ENCODE measurements at regions not wholly inside any gene's neighbourhood (a gene's known extent, or its start where the extent isn't known, plus 50 kb on each side); places are given as distances from the start of the nearest gene placed in this dataset.

DNA sequence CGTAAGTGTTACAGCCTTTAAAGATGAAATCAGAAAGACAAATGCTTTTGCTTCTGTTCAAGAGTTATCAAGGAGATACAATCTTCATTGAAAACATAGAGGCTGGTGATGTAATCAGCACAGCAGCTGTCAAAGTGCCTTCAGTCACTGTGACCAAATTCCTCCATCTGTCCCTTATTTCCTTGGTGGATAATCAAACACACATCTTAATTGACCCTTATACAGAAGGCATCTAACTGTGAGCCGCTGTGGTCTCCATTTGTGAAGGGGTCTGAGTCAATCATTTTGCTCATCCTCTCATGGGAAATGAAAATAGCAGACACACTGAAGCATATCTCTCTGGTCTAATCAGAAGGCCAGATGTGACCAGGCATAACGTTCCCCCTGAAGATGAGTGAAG is 130.1 kb upstream of the TLR4 start:
- no peaks in the 10 kb centered on the region for H3K4me1 ChIP-seq
- no peak overlapping the region for H3K4me2 ChIP-seq
- POLR2A ChIA-PET: no interaction called here
- no peak overlapping the region for H3K4me3 ChIP-seq
- CTCF ChIA-PET: no interaction called here
- H3K27ac ChIP-seq: no peak overlapping the region
- H3K9me3 ChIP-seq: no peaks in the 10 kb centered on the region
- DNase-seq (ENCODE audit: low read depth in 1 of 2, low spot score in 1 of 2): no peak
- 0% methylated on average over 3 of the region's 3 CpGs for WGBS (ENCODE audit: missing lambda C conversion rate)
- TF ChIP-seq, protein P1, sequence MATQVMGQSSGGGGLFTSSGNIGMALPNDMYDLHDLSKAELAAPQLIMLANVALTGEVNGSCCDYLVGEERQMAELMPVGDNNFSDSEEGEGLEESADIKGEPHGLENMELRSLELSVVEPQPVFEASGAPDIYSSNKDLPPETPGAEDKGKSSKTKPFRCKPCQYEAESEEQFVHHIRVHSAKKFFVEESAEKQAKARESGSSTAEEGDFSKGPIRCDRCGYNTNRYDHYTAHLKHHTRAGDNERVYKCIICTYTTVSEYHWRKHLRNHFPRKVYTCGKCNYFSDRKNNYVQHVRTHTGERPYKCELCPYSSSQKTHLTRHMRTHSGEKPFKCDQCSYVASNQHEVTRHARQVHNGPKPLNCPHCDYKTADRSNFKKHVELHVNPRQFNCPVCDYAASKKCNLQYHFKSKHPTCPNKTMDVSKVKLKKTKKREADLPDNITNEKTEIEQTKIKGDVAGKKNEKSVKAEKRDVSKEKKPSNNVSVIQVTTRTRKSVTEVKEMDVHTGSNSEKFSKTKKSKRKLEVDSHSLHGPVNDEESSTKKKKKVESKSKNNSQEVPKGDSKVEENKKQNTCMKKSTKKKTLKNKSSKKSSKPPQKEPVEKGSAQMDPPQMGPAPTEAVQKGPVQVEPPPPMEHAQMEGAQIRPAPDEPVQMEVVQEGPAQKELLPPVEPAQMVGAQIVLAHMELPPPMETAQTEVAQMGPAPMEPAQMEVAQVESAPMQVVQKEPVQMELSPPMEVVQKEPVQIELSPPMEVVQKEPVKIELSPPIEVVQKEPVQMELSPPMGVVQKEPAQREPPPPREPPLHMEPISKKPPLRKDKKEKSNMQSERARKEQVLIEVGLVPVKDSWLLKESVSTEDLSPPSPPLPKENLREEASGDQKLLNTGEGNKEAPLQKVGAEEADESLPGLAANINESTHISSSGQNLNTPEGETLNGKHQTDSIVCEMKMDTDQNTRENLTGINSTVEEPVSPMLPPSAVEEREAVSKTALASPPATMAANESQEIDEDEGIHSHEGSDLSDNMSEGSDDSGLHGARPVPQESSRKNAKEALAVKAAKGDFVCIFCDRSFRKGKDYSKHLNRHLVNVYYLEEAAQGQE (IDR thresholded peaks at IDR 0.05): no peak
- TF ChIP-seq CBX8 (IDR thresholded peaks at IDR 0.05): no peak
- TF ChIP-seq, protein P2, sequence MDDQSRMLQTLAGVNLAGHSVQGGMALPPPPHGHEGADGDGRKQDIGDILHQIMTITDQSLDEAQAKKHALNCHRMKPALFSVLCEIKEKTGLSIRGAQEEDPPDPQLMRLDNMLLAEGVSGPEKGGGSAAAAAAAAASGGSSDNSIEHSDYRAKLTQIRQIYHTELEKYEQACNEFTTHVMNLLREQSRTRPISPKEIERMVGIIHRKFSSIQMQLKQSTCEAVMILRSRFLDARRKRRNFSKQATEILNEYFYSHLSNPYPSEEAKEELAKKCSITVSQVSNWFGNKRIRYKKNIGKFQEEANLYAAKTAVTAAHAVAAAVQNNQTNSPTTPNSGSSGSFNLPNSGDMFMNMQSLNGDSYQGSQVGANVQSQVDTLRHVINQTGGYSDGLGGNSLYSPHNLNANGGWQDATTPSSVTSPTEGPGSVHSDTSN (IDR thresholded peaks at IDR 0.05): no peak
- ATAC-seq: no peak
- FAIRE-seq: no peak

DNA sequence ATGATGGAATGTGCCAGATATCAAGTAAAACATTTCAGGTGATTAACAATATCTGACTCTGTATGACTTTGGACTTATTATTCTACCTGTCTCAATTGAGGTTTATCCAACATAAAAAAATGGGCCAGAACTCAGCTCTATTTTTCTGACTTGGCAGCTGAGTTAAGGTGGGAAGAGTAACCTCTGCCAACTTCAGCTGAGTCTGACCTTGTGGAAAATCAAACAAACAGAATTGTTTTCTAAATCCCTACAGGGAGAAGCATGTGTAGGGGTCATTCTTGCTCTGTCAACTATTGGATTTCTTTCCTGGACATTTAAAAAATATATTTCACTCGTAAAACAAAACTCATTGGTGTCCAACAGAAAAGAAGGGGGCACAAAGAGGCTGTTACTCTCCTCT is 139.4 kb upstream of the TLR4 start:
- Histone ChIP-seq H3K4me3 (no peak overlapping the region), H3K4me1 (no peaks in the 10 kb centered on the region), H3K9me3 (no peaks in the 10 kb centered on the region), H3K27ac (no peak overlapping the region), H3K4me2 (no peak overlapping the region)
- no peak for ATAC-seq
- ChIA-PET POLR2A (no interaction called here), CTCF (interaction anchor here (0.6 to 1.3 kb wide), 2 partner anchors 9 to 1077 kb away, joined by 3 to 5 read pairs; no protein-coding TSS in a partner anchor)
- no peak for FAIRE-seq
- DNase-seq (ENCODE audit: low read depth in 1 of 2, low spot score in 1 of 2): no peak
- TF ChIP-seq, protein P3, sequence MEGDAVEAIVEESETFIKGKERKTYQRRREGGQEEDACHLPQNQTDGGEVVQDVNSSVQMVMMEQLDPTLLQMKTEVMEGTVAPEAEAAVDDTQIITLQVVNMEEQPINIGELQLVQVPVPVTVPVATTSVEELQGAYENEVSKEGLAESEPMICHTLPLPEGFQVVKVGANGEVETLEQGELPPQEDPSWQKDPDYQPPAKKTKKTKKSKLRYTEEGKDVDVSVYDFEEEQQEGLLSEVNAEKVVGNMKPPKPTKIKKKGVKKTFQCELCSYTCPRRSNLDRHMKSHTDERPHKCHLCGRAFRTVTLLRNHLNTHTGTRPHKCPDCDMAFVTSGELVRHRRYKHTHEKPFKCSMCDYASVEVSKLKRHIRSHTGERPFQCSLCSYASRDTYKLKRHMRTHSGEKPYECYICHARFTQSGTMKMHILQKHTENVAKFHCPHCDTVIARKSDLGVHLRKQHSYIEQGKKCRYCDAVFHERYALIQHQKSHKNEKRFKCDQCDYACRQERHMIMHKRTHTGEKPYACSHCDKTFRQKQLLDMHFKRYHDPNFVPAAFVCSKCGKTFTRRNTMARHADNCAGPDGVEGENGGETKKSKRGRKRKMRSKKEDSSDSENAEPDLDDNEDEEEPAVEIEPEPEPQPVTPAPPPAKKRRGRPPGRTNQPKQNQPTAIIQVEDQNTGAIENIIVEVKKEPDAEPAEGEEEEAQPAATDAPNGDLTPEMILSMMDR (IDR thresholded peaks at IDR 0.05): no peak
- no peak for TF ChIP-seq EHMT2 (IDR thresholded peaks at IDR 0.05; ENCODE audit: low read depth)
- no peak for TF ChIP-seq ZFP36 (IDR thresholded peaks at IDR 0.05; ENCODE audit: borderline replicate concordance, partially characterized antibody)
- no peak for TF ChIP-seq PHF8 (IDR thresholded peaks at IDR 0.05; ENCODE audit: borderline replicate concordance, low read depth)
- TF ChIP-seq RARB (CRISPR knock-in tag; IDR thresholded peaks at IDR 0.05): no peak
- TF ChIP-seq, protein P1 (IDR thresholded peaks at IDR 0.05): no peak
- 6% methylated on average over 1 of the region's 1 CpG for WGBS (ENCODE audit: missing lambda C conversion rate)

DNA sequence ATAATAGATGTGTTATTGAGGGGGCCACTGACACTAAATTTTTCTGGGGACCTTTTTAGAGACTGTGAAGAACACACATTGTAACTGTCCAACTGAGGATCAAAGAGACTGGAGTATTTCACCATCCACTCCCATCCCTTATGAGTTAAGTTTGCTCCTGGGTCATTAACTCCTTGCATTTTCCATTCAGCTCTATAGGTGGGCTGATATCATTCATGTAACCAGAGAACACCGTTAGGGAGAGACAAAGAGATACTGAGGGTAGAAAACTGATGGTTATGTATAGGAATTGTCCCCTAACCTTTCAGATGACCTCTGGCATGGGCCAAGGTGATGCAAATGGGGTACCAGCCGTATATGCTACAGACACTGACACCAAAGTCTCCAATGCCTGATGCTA is 142.4 kb upstream of the TLR4 start:
- ATAC-seq: no peak
- FAIRE-seq: no peak
- CTCF ChIA-PET: no interaction called here

More for the DNA sequence above, 142.4 kb upstream of the TLR4 start:
- Histone ChIP-seq H3K27ac (no peak overlapping the region), H3K4me3 (no peak overlapping the region), H3K4me2 (no peak overlapping the region), H3K4me1 (no peaks in the 10 kb centered on the region), H3K9me3 (no peaks in the 10 kb centered on the region)
- DNase-seq (ENCODE audit: low read depth in 1 of 2, low spot score in 1 of 2): no peak
- WGBS (ENCODE audit: missing lambda C conversion rate): 0% methylated on average over 2 of the region's 2 CpGs
- TF ChIP-seq, protein P2 (IDR thresholded peaks at IDR 0.05): no peak
- TF ChIP-seq, protein P1 (IDR thresholded peaks at IDR 0.05): no peak
- no peak for TF ChIP-seq TP53 (CRISPR knock-in tag; IDR thresholded peaks at IDR 0.05)
- TF ChIP-seq EP300 (IDR thresholded peaks at IDR 0.05): no peak
- POLR2A ChIA-PET: no interaction called here
